ENCODE measurements at regions not wholly inside any gene's neighbourhood (a gene's known extent, or its start where the extent isn't known, plus 50 kb on each side); places are given as distances from the start of the nearest gene placed in this dataset.

- TF ChIP-seq, protein P1, sequence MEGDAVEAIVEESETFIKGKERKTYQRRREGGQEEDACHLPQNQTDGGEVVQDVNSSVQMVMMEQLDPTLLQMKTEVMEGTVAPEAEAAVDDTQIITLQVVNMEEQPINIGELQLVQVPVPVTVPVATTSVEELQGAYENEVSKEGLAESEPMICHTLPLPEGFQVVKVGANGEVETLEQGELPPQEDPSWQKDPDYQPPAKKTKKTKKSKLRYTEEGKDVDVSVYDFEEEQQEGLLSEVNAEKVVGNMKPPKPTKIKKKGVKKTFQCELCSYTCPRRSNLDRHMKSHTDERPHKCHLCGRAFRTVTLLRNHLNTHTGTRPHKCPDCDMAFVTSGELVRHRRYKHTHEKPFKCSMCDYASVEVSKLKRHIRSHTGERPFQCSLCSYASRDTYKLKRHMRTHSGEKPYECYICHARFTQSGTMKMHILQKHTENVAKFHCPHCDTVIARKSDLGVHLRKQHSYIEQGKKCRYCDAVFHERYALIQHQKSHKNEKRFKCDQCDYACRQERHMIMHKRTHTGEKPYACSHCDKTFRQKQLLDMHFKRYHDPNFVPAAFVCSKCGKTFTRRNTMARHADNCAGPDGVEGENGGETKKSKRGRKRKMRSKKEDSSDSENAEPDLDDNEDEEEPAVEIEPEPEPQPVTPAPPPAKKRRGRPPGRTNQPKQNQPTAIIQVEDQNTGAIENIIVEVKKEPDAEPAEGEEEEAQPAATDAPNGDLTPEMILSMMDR (IDR thresholded peaks at IDR 0.05; ENCODE audit: low read depth, low read length, missing control alignments), result no peak
- no peak for DNase-seq (ENCODE audit: low read depth)
Observed at GRCh38 chr10:10644676-10645385, 372.8 kb upstream of the CELF2 start.

DNA sequence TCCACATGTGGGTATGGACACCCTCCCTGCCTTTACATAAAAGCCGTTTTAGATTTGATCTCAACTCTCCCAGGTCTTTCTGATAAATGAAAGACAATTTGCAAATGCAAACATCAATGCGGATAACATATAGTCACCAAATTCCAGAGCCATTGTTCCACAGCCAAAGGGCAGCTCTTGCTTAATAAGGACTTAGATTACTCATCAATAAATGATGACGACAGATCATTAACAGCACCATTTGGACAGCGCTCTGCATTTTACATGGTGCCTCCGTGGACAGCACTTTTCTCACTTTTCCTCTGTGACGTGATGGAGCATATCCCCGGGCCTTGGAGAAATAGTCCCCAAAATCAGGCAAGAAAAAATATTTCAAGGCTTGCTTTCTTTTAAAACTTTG lies 370.3 kb upstream of the CELF2 start:
- TF ChIP-seq, protein P1 (IDR thresholded peaks at IDR 0.05; ENCODE audit: low read depth, low read length, missing control alignments), result no peak
- DNase-seq (ENCODE audit: low read depth), result no peak

More at GRCh38 chr10:10644676-10645385, 372.8 kb upstream of the CELF2 start:
- no peak overlapping the region for H3K4me3 ChIP-seq (ENCODE audit: low read depth, low read length)

GRCh38 chr10:10657139-10657760 lies 360.4 kb upstream of the CELF2 start:
- DNase-seq (ENCODE audit: low read depth), result no peak
- no peak overlapping the region for H3K4me3 ChIP-seq (ENCODE audit: low read depth, low read length)
- TF ChIP-seq, protein P1 (IDR thresholded peaks at IDR 0.05; ENCODE audit: low read depth, low read length, missing control alignments), result no peak

More for the DNA sequence above, 370.3 kb upstream of the CELF2 start:
- H3K4me3 ChIP-seq (ENCODE audit: low read depth, low read length), result no peak overlapping the region

DNA sequence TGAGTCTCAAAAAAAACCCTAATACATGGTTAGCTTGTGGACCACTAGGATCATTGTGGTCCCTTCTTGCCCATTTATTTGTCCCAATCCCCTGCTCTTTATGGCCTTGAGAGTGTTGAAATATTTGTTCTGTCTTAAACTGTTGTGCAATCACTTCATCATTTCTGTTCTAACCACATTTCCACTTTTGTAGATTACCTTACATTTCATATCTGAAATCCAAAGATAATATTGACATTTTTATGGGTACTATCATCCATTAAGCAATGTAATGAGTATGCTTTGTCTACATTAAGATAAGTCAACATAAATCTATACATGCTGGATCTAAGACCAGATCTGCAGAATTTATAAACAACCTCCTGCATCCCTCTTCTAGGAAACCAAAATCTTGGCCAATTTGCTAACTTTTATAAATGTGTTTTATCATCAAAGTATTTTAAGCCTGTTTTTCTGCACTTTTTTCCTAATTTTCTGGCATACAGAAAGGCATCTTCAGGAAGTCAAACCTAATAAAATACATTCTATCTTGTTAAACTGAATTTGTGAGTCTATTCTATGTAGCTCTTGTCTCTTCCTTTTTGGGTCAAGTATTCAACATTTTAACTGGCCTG lies 359.4 kb upstream of the CELF2 start:
- no peak overlapping the region for H3K4me3 ChIP-seq (ENCODE audit: low read depth, low read length)
- TF ChIP-seq, protein P1 (IDR thresholded peaks at IDR 0.05; ENCODE audit: low read depth, low read length, missing control alignments), result no peak
- no peak for DNase-seq (ENCODE audit: low read depth)

DNA sequence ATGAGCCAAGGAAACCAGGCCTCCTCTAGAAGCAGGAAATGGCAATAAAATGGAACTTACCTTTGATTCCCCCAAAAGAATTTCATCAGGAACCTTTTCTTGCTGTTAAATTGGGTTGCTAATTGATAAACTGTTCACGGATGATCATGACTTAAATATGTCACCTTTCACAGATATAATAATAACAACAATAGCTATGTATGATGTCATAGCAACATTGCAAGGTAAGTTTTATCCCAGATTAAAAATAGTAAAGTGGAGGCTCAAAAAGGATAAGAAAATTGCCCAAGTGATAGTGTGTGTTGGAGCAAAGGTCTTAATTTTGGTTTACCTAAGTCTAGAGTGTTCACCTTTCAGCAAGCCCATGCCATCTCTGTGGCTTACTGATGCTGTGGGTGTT lies 357.6 kb upstream of the CELF2 start:
- no peak for DNase-seq (ENCODE audit: low read depth)
- no peak overlapping the region for H3K4me3 ChIP-seq (ENCODE audit: low read depth, low read length)
- TF ChIP-seq, protein P1 (IDR thresholded peaks at IDR 0.05; ENCODE audit: low read depth, low read length, missing control alignments), result no peak

GRCh38 chr10:10661176-10661575 lies 356.5 kb upstream of the CELF2 start:
- TF ChIP-seq, protein P1 (IDR thresholded peaks at IDR 0.05; ENCODE audit: low read depth, low read length, missing control alignments), result no peak
- DNase-seq (ENCODE audit: low read depth), result no peak
- H3K4me3 ChIP-seq (ENCODE audit: low read depth, low read length), result no peak overlapping the region
